ENCODE measurements at regions not wholly inside any gene's neighbourhood (a gene's known extent, or its start where the extent isn't known, plus 50 kb on each side); places are given as distances from the start of the nearest gene placed in this dataset.

DNA sequence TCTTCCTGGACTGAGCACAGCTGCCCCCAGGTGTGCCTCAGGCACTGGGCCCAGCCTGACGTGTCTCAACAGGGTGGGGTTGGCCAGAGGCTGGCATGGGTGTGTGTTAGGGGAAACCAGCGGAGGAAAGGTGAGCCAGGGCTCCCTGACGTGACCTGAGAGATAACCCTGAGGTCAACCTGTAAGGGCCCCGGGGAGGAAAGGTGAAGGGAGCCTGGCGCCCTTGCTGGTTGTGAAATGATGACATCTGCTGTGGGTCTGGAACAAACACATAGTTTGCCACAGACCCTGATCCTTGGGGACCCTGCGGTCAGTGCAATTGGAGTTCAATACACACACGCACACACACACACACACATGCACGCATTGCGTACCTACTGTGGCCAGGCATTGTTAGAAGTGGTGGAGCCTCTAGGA, 100.2 kb upstream of the TLE3 start:
- TF ChIP-seq, protein P1, sequence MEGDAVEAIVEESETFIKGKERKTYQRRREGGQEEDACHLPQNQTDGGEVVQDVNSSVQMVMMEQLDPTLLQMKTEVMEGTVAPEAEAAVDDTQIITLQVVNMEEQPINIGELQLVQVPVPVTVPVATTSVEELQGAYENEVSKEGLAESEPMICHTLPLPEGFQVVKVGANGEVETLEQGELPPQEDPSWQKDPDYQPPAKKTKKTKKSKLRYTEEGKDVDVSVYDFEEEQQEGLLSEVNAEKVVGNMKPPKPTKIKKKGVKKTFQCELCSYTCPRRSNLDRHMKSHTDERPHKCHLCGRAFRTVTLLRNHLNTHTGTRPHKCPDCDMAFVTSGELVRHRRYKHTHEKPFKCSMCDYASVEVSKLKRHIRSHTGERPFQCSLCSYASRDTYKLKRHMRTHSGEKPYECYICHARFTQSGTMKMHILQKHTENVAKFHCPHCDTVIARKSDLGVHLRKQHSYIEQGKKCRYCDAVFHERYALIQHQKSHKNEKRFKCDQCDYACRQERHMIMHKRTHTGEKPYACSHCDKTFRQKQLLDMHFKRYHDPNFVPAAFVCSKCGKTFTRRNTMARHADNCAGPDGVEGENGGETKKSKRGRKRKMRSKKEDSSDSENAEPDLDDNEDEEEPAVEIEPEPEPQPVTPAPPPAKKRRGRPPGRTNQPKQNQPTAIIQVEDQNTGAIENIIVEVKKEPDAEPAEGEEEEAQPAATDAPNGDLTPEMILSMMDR (IDR thresholded peaks at IDR 0.05; ENCODE audit: extremely low read depth, insufficient read depth, missing control alignments): no peak
- in situ Hi-C loops (cut with MboI; ENCODE audit: low pct_unique_long_range_greater_than_20kb, low sequenced_read_pairs, unreplicated experiment): no loop called here
- no peak for DNase-seq (ENCODE audit: low spot score)

DNA sequence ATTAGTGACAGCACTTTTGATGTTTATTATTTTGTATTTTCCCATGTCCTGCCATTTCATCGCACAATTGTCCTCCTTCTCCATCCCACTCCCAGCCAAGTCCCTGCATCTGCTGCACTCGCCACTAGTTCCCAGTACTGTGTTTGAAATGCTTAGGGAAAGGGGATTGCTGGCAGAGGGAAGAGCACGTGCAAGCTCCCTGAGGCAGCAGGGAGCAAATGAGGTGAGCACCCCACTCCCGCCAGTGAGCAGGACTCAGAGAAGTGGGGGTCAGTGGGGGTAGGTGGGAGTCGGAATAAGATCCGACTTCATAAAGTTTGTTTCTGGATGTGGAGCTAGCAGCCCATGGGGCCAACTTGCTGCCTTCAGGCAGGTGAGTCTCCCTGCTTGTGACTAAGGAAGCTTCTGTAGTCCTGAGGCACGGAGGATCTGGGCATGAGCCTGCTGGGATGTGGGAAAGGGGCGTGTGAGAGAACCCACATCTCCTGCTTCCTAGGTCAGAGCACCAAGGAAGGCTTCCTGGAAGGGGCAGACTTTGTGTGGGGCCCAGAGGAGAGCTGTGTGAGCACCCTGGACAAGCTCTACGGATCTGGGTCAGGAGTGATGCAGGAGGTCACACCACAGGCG, 99.7 kb upstream of the TLE3 start:
- DNase-seq (ENCODE audit: low spot score): no peak
- in situ Hi-C loops (cut with MboI; ENCODE audit: low pct_unique_long_range_greater_than_20kb, low sequenced_read_pairs, unreplicated experiment): no loop called here

DNA sequence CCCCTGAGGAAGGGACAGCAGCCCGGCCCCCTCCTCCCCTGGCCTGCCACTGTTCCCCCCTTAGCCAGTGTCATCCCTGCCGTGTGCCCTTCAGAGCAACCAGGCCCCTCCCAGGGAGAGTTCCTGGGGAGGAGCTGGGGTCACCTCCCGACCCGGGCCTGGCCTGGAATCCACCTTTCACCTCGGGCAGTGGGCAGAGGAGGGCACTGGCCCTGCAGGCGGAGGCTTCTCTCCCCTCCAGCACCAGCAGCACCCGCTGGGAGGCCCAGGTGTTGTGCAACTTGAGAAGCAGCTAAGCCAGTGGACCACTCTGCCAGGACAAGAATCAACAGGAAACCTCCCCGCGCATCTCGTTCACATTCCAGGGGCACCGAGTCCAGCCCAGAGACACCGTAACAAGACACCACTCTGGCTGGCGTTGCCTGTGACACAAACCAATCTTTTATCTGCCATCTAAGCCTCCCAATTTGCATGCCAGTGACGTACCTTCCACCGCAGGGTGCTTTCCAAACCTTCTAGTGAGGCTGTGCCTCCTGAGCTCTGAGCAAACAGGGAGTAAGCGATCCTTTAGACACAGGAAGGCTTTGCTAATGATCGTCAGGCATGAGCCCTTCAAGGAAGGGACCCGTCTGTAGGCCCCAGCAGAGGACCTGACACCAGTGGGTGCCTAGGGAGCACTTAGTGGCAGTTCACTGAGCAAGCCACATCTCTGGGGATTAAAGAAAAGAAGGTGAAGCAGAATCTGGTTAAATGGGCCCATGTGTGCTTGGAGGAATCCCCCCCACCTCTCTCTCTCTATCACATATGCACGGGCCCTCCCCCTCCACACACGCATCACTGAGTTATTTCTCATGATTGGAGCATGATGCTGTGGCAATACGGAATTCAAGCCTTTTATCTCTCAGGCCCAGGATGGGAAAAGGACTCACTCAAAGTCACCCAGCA, 98.9 kb upstream of the TLE3 start:
- peak; percentile 91 for DNase-seq (ENCODE audit: low spot score)
- TF ChIP-seq, protein P1 (IDR thresholded peaks at IDR 0.05; ENCODE audit: extremely low read depth, insufficient read depth, missing control alignments): no peak
- in situ Hi-C loops (cut with MboI; ENCODE audit: low pct_unique_long_range_greater_than_20kb, low sequenced_read_pairs, unreplicated experiment): no loop called here

More for the DNA sequence above, 99.7 kb upstream of the TLE3 start:
- TF ChIP-seq, protein P1 (IDR thresholded peaks at IDR 0.05; ENCODE audit: extremely low read depth, insufficient read depth, missing control alignments): no peak

DNA sequence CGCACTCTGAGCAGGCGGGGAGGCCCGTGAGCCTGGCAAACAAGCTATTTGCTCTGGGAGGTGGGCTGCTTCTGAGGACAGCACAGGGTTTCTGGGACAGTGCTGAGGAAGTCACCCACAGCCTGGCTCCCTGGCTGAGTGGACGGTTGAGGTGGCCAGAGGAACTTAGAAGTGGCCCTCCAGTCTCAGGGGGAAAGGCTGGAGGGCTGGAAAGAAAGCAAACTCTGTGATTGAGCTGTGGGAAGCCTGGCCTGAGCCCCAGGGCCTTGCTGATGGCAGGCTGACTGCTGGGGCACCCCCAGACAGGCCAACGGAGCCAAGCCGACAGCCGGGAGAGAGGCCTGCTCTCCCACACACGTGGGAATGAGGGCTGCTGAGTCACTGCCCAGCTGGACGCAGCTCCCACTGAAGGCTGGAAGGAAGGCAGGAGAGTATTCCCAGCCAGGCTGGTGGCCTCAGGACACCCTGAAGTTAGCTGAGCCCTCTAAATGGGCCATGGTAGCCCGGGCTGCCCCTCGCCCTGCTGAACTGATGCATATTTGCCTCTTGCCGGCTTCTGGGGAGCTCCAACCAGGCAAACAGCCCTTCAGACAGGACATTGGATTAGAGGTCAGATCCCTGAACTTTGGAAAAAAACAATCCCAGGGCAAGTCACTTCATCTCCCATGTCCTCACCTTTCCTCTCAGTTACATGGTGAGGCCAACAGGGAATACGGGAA, 98.0 kb upstream of the TLE3 start:
- no peak for DNase-seq (ENCODE audit: low spot score)
- TF ChIP-seq, protein P1 (IDR thresholded peaks at IDR 0.05; ENCODE audit: extremely low read depth, insufficient read depth, missing control alignments): no peak
- in situ Hi-C loops (cut with MboI; ENCODE audit: low pct_unique_long_range_greater_than_20kb, low sequenced_read_pairs, unreplicated experiment): no loop called here

DNA sequence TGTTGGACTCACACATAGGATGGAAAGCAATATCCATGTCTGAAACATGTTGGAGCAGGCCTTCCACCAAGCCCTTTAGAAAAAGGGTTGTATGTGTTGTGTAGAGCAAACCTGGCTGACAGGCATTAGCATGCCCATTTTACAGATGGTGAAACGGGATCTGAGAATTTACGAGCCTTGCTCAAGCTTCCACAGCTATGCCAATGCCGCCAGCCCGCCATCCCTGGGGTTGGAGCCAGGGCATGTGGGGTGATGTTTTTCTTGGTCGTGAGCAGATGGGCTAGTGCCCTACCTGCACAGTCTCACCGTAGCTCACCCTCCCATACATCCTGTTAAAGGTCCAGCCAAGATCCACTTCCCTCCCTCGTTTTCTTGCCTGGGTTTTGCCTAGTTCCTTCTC, 97.5 kb upstream of the TLE3 start:
- in situ Hi-C loops (cut with MboI; ENCODE audit: low pct_unique_long_range_greater_than_20kb, low sequenced_read_pairs, unreplicated experiment): no loop called here
- TF ChIP-seq, protein P1 (IDR thresholded peaks at IDR 0.05; ENCODE audit: extremely low read depth, insufficient read depth, missing control alignments): no peak
- no peak for DNase-seq (ENCODE audit: low spot score)

DNA sequence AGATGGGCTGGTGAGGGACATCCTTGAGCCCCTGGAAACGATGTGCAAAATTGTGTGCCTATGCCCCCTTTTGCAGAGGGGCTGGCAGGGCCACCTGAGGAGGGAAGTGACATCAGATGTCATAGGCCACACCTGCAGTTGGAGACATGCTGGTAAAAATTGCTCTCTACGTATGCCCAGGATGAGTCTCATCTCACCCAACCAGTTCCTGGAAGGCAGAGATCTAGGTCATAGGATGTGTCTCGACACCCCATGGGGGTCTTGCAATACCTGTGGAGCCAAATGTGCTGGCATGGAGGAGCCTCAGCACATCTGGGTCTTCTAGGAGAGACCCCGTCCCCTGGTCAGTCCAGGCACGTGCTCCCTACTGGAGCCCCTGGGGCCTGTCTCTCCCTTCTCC, 96.5 kb upstream of the TLE3 start:
- DNase-seq (ENCODE audit: low spot score): no peak
- TF ChIP-seq, protein P1 (IDR thresholded peaks at IDR 0.05; ENCODE audit: extremely low read depth, insufficient read depth, missing control alignments): no peak
- in situ Hi-C loops (cut with MboI; ENCODE audit: low pct_unique_long_range_greater_than_20kb, low sequenced_read_pairs, unreplicated experiment): no loop called here

All from GM13977 (cell line).